K562 (cell line): ENCODE measurements at regions not wholly inside any gene's neighbourhood (a gene's known extent, or its start where the extent isn't known, plus 50 kb on each side); places are given as distances from the start of the nearest gene placed in this dataset.

ENCODE experiments used
- ATAC-seq: fragments of 200-7000 bp; cut with Tn5 transposase; 3 replicates; pipeline ENCODE4 v1.9.1; 2020; ENCODE audit warnings: moderate library complexity
- BruUV-seq: library from RNA; stranded (reverse); fragments of 400-500 nt; replicated peaks from 2 replicates; lab custom pipeline; 2021; lab: Mats Ljungman, UMichigan
- CTCF ChIA-PET: fragments of 300-600 bp; formaldehyde crosslinking; extraction: SDS; loops from one replicate; lab custom pipeline; 2021; ENCODE audit warnings: low intra/inter-chr PET ratio; lab: Yijun Ruan, JAX
- POLR2A ChIA-PET: fragments of 300-600, 350-650 bp; sonication (Branson Sonifier 250); formaldehyde crosslinking; extraction: SDS; loops from one replicate; lab custom pipeline; 2021; ENCODE audit warnings: antibody characterized with exemption, inconsistent platforms; lab: Yijun Ruan, JAX
- DNase-seq, 4 experiments: peaks; one replicate each; pipeline versions ENCODE4 v3.0.0 to v3.0.0-alpha.2; 2011 to 2018; ENCODE audit warnings: low spot score in 3 of 4, mixed read lengths in 3 of 4; ENCODE audit errors: extremely low read depth in 1 of 4
- FAIRE-seq: peaks from 2 replicates; lab custom pipeline; 2011; peaks lifted over from hg19 to GRCh38; lab: Jason Lieb, UNC
- H2AFZ ChIP-seq: 2 replicates; pipeline ENCODE4 v1.6.0; 2011; ENCODE audit warnings: low read depth, low read length, control low read depth, inconsistent platforms
- H3K27ac ChIP-seq: fragments of 200-600 bp; 3 replicates; pipeline ENCODE4 v1.8.0; 2011; ENCODE audit warnings: low read depth, mild to moderate bottlenecking, control low read depth, inconsistent platforms, low read length, moderate library complexity, mixed read lengths; ENCODE audit errors: extremely low read depth
- H3K27me3 ChIP-seq, 2 experiments: fragments of 300-600 bp in 1 of 2; 2 replicates in 1 of 2; 3 replicates in 1 of 2; pipeline versions ENCODE4 v1.6.0 to v1.8.0; 2011; ENCODE audit warnings: inconsistent platforms in 2 of 2, low read length in 2 of 2, mild to moderate bottlenecking in 1 of 2, mixed read lengths in 1 of 2, moderate library complexity in 1 of 2; ENCODE audit not compliant: control insufficient read depth in 2 of 2, insufficient read depth in 2 of 2
- H3K36me3 ChIP-seq: fragments of 300-600 bp; 3 replicates; pipeline ENCODE4 v1.8.0; 2011; ENCODE audit warnings: mild to moderate bottlenecking, low read length, inconsistent platforms; ENCODE audit not compliant: control insufficient read depth, insufficient read depth
- H3K4me1 ChIP-seq, 2 experiments: fragments of 200-600 bp in 1 of 2; replicated peaks in 1 of 2; 2 replicates in 1 of 2; 3 replicates in 1 of 2; pipeline versions ENCODE4 v1.5.1 to v1.8.0; 2011; ENCODE audit warnings: inconsistent platforms in 2 of 2, low read length in 2 of 2, mild to moderate bottlenecking in 1 of 2, mixed read lengths in 1 of 2, moderate library complexity in 1 of 2; ENCODE audit not compliant: control insufficient read depth in 2 of 2, insufficient read depth in 2 of 2
- H3K4me2 ChIP-seq: 2 replicates; pipeline ENCODE4 v1.6.1; 2011; ENCODE audit warnings: low read length, control low read depth, inconsistent platforms, mixed read lengths; ENCODE audit not compliant: insufficient read depth
- H3K4me3 ChIP-seq: fragments of 200-600 bp; sonication (generic), shearing (Covaris generic); 2 replicates; pipeline ENCODE4 v1.5.1; 2016; ENCODE audit warnings: control low read depth, inconsistent platforms
- H3K79me2 ChIP-seq: fragments of 200-600 bp; 3 replicates; pipeline ENCODE4 v1.8.0; 2011; ENCODE audit warnings: low read length, inconsistent platforms; ENCODE audit not compliant: control insufficient read depth, insufficient read depth
- H3K9ac ChIP-seq, 2 experiments: 2 replicates each; pipeline versions ENCODE4 v1.6.0 to v1.6.1; 2011; ENCODE audit warnings: low read depth in 2 of 2, low read length in 2 of 2, control low read depth in 1 of 2, inconsistent platforms in 1 of 2, mild to moderate bottlenecking in 1 of 2, mixed read lengths in 1 of 2; ENCODE audit not compliant: insufficient read depth in 1 of 2
- H3K9me1 ChIP-seq: one replicate; pipeline ENCODE4 v1.6.0; 2011; ENCODE audit warnings: inconsistent platforms, mild to moderate bottlenecking, low read length, moderate library complexity; ENCODE audit not compliant: control insufficient read depth, insufficient read depth
- H3K9me3 ChIP-seq: replicated peaks from 2 replicates; pipeline ENCODE4 v1.5.1; 2011; ENCODE audit warnings: low read depth, low read length, inconsistent platforms; ENCODE audit not compliant: control insufficient read depth, insufficient read depth
- H4K20me1 ChIP-seq: replicated peaks from 2 replicates; pipeline ENCODE4 v1.6.1; 2011; ENCODE audit warnings: low read length, inconsistent platforms, mixed read lengths; ENCODE audit not compliant: control insufficient read depth, insufficient read depth
- CBFA2T3 ChIP-seq: fragments of 450-650 bp; IDR thresholded peaks from 2 replicates; pipeline ENCODE4 v1.6.1; 2017
- CTCF ChIP-seq, 3 experiments: IDR thresholded peaks in 2 of 3; conservative IDR thresholded peaks in 1 of 3; 2 replicates each; pipeline ENCODE4 v1.5.1; 2011 to 2012; ENCODE audit warnings: low read length in 3 of 3, mild to moderate bottlenecking in 3 of 3, control low read depth in 2 of 3, improper control_type of control experiment in 1 of 3, inconsistent platforms in 1 of 3, low read depth in 1 of 3, mixed read lengths in 1 of 3, moderate library complexity in 1 of 3; ENCODE audit not compliant: insufficient read depth in 2 of 3
- FOXA3 ChIP-seq, 2 experiments: fragments of 450-650 bp in 1 of 2; sonication (generic) in 1 of 2; formaldehyde crosslinking; IDR thresholded peaks in 1 of 2; conservative IDR thresholded peaks in 1 of 2; 2 replicates each; pipeline versions ENCODE4 v1.4.0 to v1.8.0; 2020 to 2022; ENCODE audit warnings: mild to moderate bottlenecking in 2 of 2, missing genetic modification reagents in 1 of 2
- FOXK1 ChIP-seq: sonication (generic); formaldehyde crosslinking; IDR thresholded peaks from 2 replicates; pipeline ENCODE4 v1.8.0; 2022; ENCODE audit warnings: missing genetic modification reagents, mild to moderate bottlenecking, borderline replicate concordance
- GATA2 ChIP-seq: sonication (generic); formaldehyde crosslinking; IDR thresholded peaks from 2 replicates; pipeline ENCODE4 v1.4.0; 2020; ENCODE audit warnings: mild to moderate bottlenecking, missing genetic modification reagents
- GATAD2A ChIP-seq: fragments of 450-650 bp; IDR thresholded peaks from 2 replicates; pipeline ENCODE4 v1.6.1; 2017
- HDGF ChIP-seq: fragments of 450-650 bp; IDR thresholded peaks from 2 replicates; pipeline ENCODE4 v1.6.1; 2016
- HOXB6 ChIP-seq: fragments of 250-450 bp; sonication (Bioruptor Pico); IDR thresholded peaks from 2 replicates; pipeline ENCODE4 v1.5.1; 2022; ENCODE audit warnings: mild to moderate bottlenecking, borderline replicate concordance
- MAFK ChIP-seq: IDR thresholded peaks from 2 replicates; pipeline ENCODE4 v1.6.1; 2011; ENCODE audit warnings: low read length, improper control_type of control experiment
- NR1H2 ChIP-seq: sonication (generic); formaldehyde crosslinking; IDR thresholded peaks from 2 replicates; pipeline ENCODE4 v1.4.0; 2020; ENCODE audit warnings: mild to moderate bottlenecking, missing genetic modification reagents
- PTRF ChIP-seq: fragments of 450-650 bp; IDR thresholded peaks from 2 replicates; pipeline ENCODE4 v1.6.1; 2016; ENCODE audit warnings: mild to moderate bottlenecking, missing genetic modification characterization, missing compliant biosample characterization
- SP1 ChIP-seq: sonication (generic); formaldehyde crosslinking; IDR thresholded peaks from 2 replicates; pipeline ENCODE4 v1.8.1; 2022; ENCODE audit warnings: mild to moderate bottlenecking, missing genetic modification reagents
- SRSF9 ChIP-seq: fragments of 200-400 bp; formaldehyde crosslinking; IDR thresholded peaks from 2 replicates; pipeline ENCODE4 v1.6.1; 2017; ENCODE audit warnings: low read depth, low read length, borderline replicate concordance
- TAF9B ChIP-seq: fragments of 450-650 bp; IDR thresholded peaks from 2 replicates; pipeline ENCODE4 v1.6.1; 2018; ENCODE audit warnings: mild to moderate bottlenecking; ENCODE audit not compliant: partially characterized antibody
- YBX1 ChIP-seq: fragments of 450-650 bp; IDR thresholded peaks from 2 replicates; pipeline ENCODE4 v1.7.1; 2016; ENCODE audit warnings: mild to moderate bottlenecking
- ZNF197 ChIP-seq: fragments of 200-800 bp; sonication (Bioruptor generic); IDR thresholded peaks from 2 replicates; pipeline ENCODE4 v1.6.1; 2016; ENCODE audit warnings: low read depth, missing genetic modification characterization, missing compliant biosample characterization
- ZNF507 ChIP-seq: conservative IDR thresholded peaks from 2 replicates; pipeline ENCODE4 v1.6.1; 2017; ENCODE audit warnings: missing genetic modification characterization, missing compliant biosample characterization
- ZNF551 ChIP-seq: fragments of 250-450 bp; sonication (Bioruptor Pico); IDR thresholded peaks from 2 replicates; pipeline ENCODE4 v1.5.0; 2021; ENCODE audit warnings: mild to moderate bottlenecking, moderate library complexity
- ZNF584 ChIP-seq: fragments of 200-800 bp; sonication (Bioruptor generic); IDR thresholded peaks from 2 replicates; pipeline ENCODE4 v1.6.1; 2016; ENCODE audit warnings: low read depth, mild to moderate bottlenecking, missing genetic modification characterization, missing compliant biosample characterization
- ZNF589 ChIP-seq: fragments of 200-800 bp; sonication (Bioruptor generic); IDR thresholded peaks from 2 replicates; pipeline ENCODE4 v1.6.1; 2016; ENCODE audit warnings: low read depth, missing genetic modification characterization, missing compliant biosample characterization
- ZNF655 ChIP-seq: fragments of 250-450 bp; sonication (Bioruptor Pico); IDR thresholded peaks from 2 replicates; pipeline ENCODE4 v1.5.0; 2021
- ZNF780A ChIP-seq: fragments of 250-450 bp; sonication (Bioruptor Pico); IDR thresholded peaks from 2 replicates; pipeline ENCODE4 v1.5.0; 2021; ENCODE audit warnings: mild to moderate bottlenecking
- WGBS: fragments of 100-300 bp; shearing (Covaris generic); methylation state at CpG from one replicate; pipeline ENCODE4 v1.1.6; 2016; ENCODE audit warnings: low coverage, mixed read lengths; ENCODE audit not compliant: insufficient coverage; ENCODE audit errors: missing lambda C conversion rate; 5-methylcytosine and 5-hydroxymethylcytosine counted together
- in situ Hi-C: fragments of 300-500 bp; cut with MboI; formaldehyde crosslinking; loops from 4 replicates; pipeline ENCODE4 v1.15.0; 2018; ENCODE audit warnings: inconsistent platforms, mixed read lengths
- intact Hi-C: fragments of 100-400 bp; cut with micrococcal nuclease; formaldehyde crosslinking; loops from 2 replicates; pipeline ENCODE4 v1.14.2; 2022

GRCh38 chr13:109655611-109656010, 130.8 kb downstream of the IRS2 start (continued):
- no peak for TF ChIP-seq CTCF (IDR thresholded peaks at IDR 0.05 in 2 of 3, conservative IDR thresholded peaks at IDR 0.05 in 1 of 3; ENCODE audit: insufficient read depth in 2 of 3, low read depth in 1 of 3, low read length in 3 of 3)
- TF ChIP-seq NR1H2 (CRISPR knock-in tag) = no peak
- TF ChIP-seq CBFA2T3 = no peak
- no peak for TF ChIP-seq MAFK
- no peak for TF ChIP-seq HDGF
- no peak for TF ChIP-seq SRSF9
- no peak for TF ChIP-seq ZNF584 (CRISPR knock-in tag)

DNA sequence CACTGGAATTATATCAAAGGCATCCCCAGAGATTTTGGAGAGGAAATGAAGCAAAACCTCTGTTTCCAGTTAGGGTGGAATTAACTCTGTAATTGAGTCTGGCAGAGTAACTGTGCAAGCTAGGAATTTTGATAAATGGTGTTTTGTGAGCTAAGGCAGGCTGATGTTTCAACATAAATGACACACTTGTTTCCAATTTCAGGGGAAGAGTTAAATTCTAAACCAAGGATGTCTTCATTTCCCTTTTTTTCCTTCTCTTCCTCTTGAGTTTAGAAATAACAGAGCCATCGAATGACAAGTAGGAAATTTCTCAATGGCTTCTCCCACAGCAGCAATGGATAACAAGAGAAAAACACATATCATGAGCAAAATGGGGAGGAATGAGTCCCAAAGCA, 131.2 kb downstream of the IRS2 start:
- ATAC-seq = no peak
- no peak overlapping the region for H3K9ac ChIP-seq
- intact Hi-C loops = no loop called here
- H3K9me1 ChIP-seq = no peaks in the 10 kb centered on the region
- H3K27me3 ChIP-seq = peaks cover 0 to 5% of the 10 kb centered on the region in 2 experiments; a peak in 3 of 5 replicates
- BruUV-seq = no TSS peak
- ChIA-PET CTCF (no interaction called here), POLR2A (no interaction called here)
- no peaks in the 10 kb centered on the region for H3K79me2 ChIP-seq
- no peak overlapping the region for H3K4me3 ChIP-seq
- H4K20me1 ChIP-seq = no peaks in the 10 kb centered on the region
- no peak overlapping the region for H3K4me2 ChIP-seq
- H3K9me3 ChIP-seq = no peaks in the 10 kb centered on the region
- no peaks in the 10 kb centered on the region for H3K4me1 ChIP-seq
- in situ Hi-C loops = no loop called here
- H3K36me3 ChIP-seq = no peaks in the 10 kb centered on the region
- WGBS = 9% methylated on average over 1 of the region's 1 CpG
- DNase-seq = no peak
- no peak overlapping the region for H2AFZ ChIP-seq
- no peak for FAIRE-seq
- no peak overlapping the region for H3K27ac ChIP-seq
- TF ChIP-seq GATA2 (CRISPR knock-in tag) (no peak), ZNF197 (CRISPR knock-in tag) (no peak), ZNF507 (no peak), SP1 (no peak), ZNF655 (CRISPR knock-in tag) (no peak), FOXK1 (CRISPR knock-in tag) (no peak), GATAD2A (no peak), YBX1 (no peak), HOXB6 (no peak), PTRF (tag) (no peak), ZNF780A (CRISPR knock-in tag) (no peak), ZNF589 (no peak), ZNF551 (CRISPR knock-in tag) (no peak), FOXA3 (CRISPR knock-in tag; conservative IDR thresholded peaks at IDR 0.05 in 1 of 2, IDR thresholded peaks at IDR 0.05 in 1 of 2) (no peak), TAF9B (no peak)
